Activated naive CD4-positive, alpha-beta T cell treated with anti-CD3 and anti-CD28 coated beads for 36 hours (primary cell): ENCODE measurements at regions not wholly inside any gene's neighbourhood (a gene's known extent, or its start where the extent isn't known, plus 50 kb on each side); places are given as distances from the start of the nearest gene placed in this dataset.

ENCODE experiments used
- CTCF ChIA-PET: fragments of 350-600 bp; sonication (Branson Sonifier 250); formaldehyde crosslinking; loops from one replicate; lab custom pipeline; 2021; ENCODE audit warnings: antibody characterized with exemption; lab: Charles Lee
- DNase-seq: peaks from one replicate; pipeline ENCODE4 v3.0.0-alpha.2; 2020
- H3K27ac Mint-ChIP-seq: one replicate; pipeline ENCODE4 v1.8.0; 2021; ENCODE audit warnings: mild to moderate bottlenecking, mixed read lengths
- H3K27me3 Mint-ChIP-seq: one replicate; pipeline ENCODE4 v1.8.0; 2021; ENCODE audit warnings: low read depth, mixed read lengths
- H3K36me3 Mint-ChIP-seq: one replicate; pipeline ENCODE4 v1.8.0; 2021; ENCODE audit warnings: low read depth, mixed read lengths
- H3K4me1 Mint-ChIP-seq: one replicate; pipeline ENCODE4 v1.8.0; 2021; ENCODE audit warnings: low read depth, mixed read lengths
- H3K4me3 Mint-ChIP-seq: one replicate; pipeline ENCODE4 v1.8.0; 2021; ENCODE audit warnings: mild to moderate bottlenecking, moderate library complexity, mixed read lengths
- H3K9me3 Mint-ChIP-seq: one replicate; pipeline ENCODE4 v1.8.0; 2021; ENCODE audit warnings: mixed read lengths
- intact Hi-C: fragments of 100-400 bp; cut with micrococcal nuclease; formaldehyde crosslinking; loops from one replicate; pipeline ENCODE4 v1.15.1; 2023

GRCh38 chr16:6946106-6946505, 386.5 kb upstream of the RBFOX1 start:
- DNase-seq = no peak
- no peaks in the 10 kb centered on the region for H3K36me3 Mint-ChIP-seq
- H3K27me3 Mint-ChIP-seq = no peaks in the 10 kb centered on the region
- H3K4me1 Mint-ChIP-seq = no peaks in the 10 kb centered on the region
- peaks cover 11% of the 10 kb centered on the region for H3K9me3 Mint-ChIP-seq
- no peak overlapping the region for H3K27ac Mint-ChIP-seq
- intact Hi-C loops = no loop called here
- CTCF ChIA-PET = no interaction called here
- H3K4me3 Mint-ChIP-seq = no peak overlapping the region

GRCh38 chr16:6940968-6941367, 391.7 kb upstream of the RBFOX1 start:
- DNase-seq = no peak
- H3K4me3 Mint-ChIP-seq = no peak overlapping the region
- no peaks in the 10 kb centered on the region for H3K4me1 Mint-ChIP-seq
- CTCF ChIA-PET = no interaction called here
- H3K27ac Mint-ChIP-seq = no peak overlapping the region
- no peaks in the 10 kb centered on the region for H3K27me3 Mint-ChIP-seq
- H3K36me3 Mint-ChIP-seq = no peaks in the 10 kb centered on the region
- intact Hi-C loops = no loop called here
- H3K9me3 Mint-ChIP-seq = peaks cover 14% of the 10 kb centered on the region

GRCh38 chr16:6937641-6938040, 395.0 kb upstream of the RBFOX1 start:
- DNase-seq = no peak
- intact Hi-C loops = no loop called here
- Mint-ChIP-seq H3K27ac (no peak overlapping the region), H3K27me3 (no peaks in the 10 kb centered on the region), H3K9me3 (peaks cover 12% of the 10 kb centered on the region), H3K4me3 (no peak overlapping the region), H3K4me1 (no peaks in the 10 kb centered on the region), H3K36me3 (no peaks in the 10 kb centered on the region)
- CTCF ChIA-PET = interaction anchor here (0.7 kb wide), 1 partner anchor 196 kb away, joined by 3 read pairs; no protein-coding TSS in a partner anchor

- Mint-ChIP-seq H3K9me3 (peaks cover 12% of the 10 kb centered on the region), H3K27me3 (no peaks in the 10 kb centered on the region), H3K4me3 (no peak overlapping the region), H3K36me3 (no peaks in the 10 kb centered on the region), H3K4me1 (no peaks in the 10 kb centered on the region), H3K27ac (no peak overlapping the region)
- CTCF ChIA-PET = no interaction called here
- no peak for DNase-seq
- intact Hi-C loops = no loop called here
Observed at GRCh38 chr16:6932871-6933385, 399.7 kb upstream of the RBFOX1 start.

- Mint-ChIP-seq H3K36me3 (no peaks in the 10 kb centered on the region), H3K9me3 (peaks cover 12% of the 10 kb centered on the region), H3K4me3 (no peak overlapping the region), H3K4me1 (no peaks in the 10 kb centered on the region), H3K27me3 (no peaks in the 10 kb centered on the region), H3K27ac (no peak overlapping the region)
- CTCF ChIA-PET = interaction anchor here (1.1 kb wide), 1 partner anchor 60 kb away, joined by 3 read pairs; no protein-coding TSS in a partner anchor
- intact Hi-C loops = no loop called here
- DNase-seq = no peak
Observed at GRCh38 chr16:6929868-6930267, 402.8 kb upstream of the RBFOX1 start.

GRCh38 chr16:6926762-6927161, 405.9 kb upstream of the RBFOX1 start:
- no peak overlapping the region for H3K4me3 Mint-ChIP-seq
- no peak for DNase-seq
- no peaks in the 10 kb centered on the region for H3K4me1 Mint-ChIP-seq
- peaks cover 10% of the 10 kb centered on the region for H3K9me3 Mint-ChIP-seq
- H3K27ac Mint-ChIP-seq = no peak overlapping the region
- intact Hi-C loops = no loop called here
- H3K36me3 Mint-ChIP-seq = no peaks in the 10 kb centered on the region
- CTCF ChIA-PET = no interaction called here
- no peaks in the 10 kb centered on the region for H3K27me3 Mint-ChIP-seq

GRCh38 chr16:6926341-6926740, 406.3 kb upstream of the RBFOX1 start:
- Mint-ChIP-seq H3K36me3 (no peaks in the 10 kb centered on the region), H3K27ac (no peak overlapping the region), H3K4me1 (no peaks in the 10 kb centered on the region), H3K27me3 (no peaks in the 10 kb centered on the region), H3K4me3 (no peak overlapping the region), H3K9me3 (peaks cover 10% of the 10 kb centered on the region)
- CTCF ChIA-PET = no interaction called here
- intact Hi-C loops = no loop called here
- no peak for DNase-seq

- H3K9me3 Mint-ChIP-seq = peaks cover 6% of the 10 kb centered on the region
- CTCF ChIA-PET = no interaction called here
- no peak overlapping the region for H3K27ac Mint-ChIP-seq
- no peak for DNase-seq
- H3K36me3 Mint-ChIP-seq = no peaks in the 10 kb centered on the region
- H3K27me3 Mint-ChIP-seq = no peaks in the 10 kb centered on the region
- H3K4me1 Mint-ChIP-seq = no peaks in the 10 kb centered on the region
- intact Hi-C loops = no loop called here
- H3K4me3 Mint-ChIP-seq = no peak overlapping the region
Observed at GRCh38 chr16:6918646-6919045, 414.0 kb upstream of the RBFOX1 start.

GRCh38 chr16:6916946-6917345, 415.7 kb upstream of the RBFOX1 start:
- no peaks in the 10 kb centered on the region for H3K4me1 Mint-ChIP-seq
- intact Hi-C loops = no loop called here
- H3K36me3 Mint-ChIP-seq = no peaks in the 10 kb centered on the region
- no peaks in the 10 kb centered on the region for H3K27me3 Mint-ChIP-seq
- H3K4me3 Mint-ChIP-seq = no peak overlapping the region
- no peak for DNase-seq
- H3K9me3 Mint-ChIP-seq = peaks cover 6% of the 10 kb centered on the region
- H3K27ac Mint-ChIP-seq = no peak overlapping the region
- CTCF ChIA-PET = no interaction called here

GRCh38 chr16:6913566-6913965, 419.1 kb upstream of the RBFOX1 start:
- no peak overlapping the region for H3K4me3 Mint-ChIP-seq

GRCh38 chr16:6910301-6910700, 422.3 kb upstream of the RBFOX1 start:
- Mint-ChIP-seq H3K4me3 (no peak overlapping the region), H3K4me1 (no peaks in the 10 kb centered on the region), H3K27ac (no peak overlapping the region), H3K27me3 (no peaks in the 10 kb centered on the region), H3K9me3 (peaks cover 6% of the 10 kb centered on the region), H3K36me3 (no peaks in the 10 kb centered on the region)
- intact Hi-C loops = no loop called here
- CTCF ChIA-PET = no interaction called here
- no peak for DNase-seq

More at GRCh38 chr16:6913566-6913965, 419.1 kb upstream of the RBFOX1 start:
- Mint-ChIP-seq H3K4me1 (no peaks in the 10 kb centered on the region), H3K36me3 (no peaks in the 10 kb centered on the region), H3K9me3 (peaks cover 8% of the 10 kb centered on the region), H3K27ac (no peak overlapping the region), H3K27me3 (no peaks in the 10 kb centered on the region)
- no peak for DNase-seq
- intact Hi-C loops = no loop called here
- CTCF ChIA-PET = no interaction called here

GRCh38 chr16:6905601-6906000, 427.0 kb upstream of the RBFOX1 start:
- Mint-ChIP-seq H3K36me3 (no peaks in the 10 kb centered on the region), H3K4me3 (no peak overlapping the region), H3K27me3 (no peaks in the 10 kb centered on the region), H3K4me1 (no peaks in the 10 kb centered on the region), H3K27ac (no peak overlapping the region), H3K9me3 (peaks cover 7% of the 10 kb centered on the region)
- no peak for DNase-seq
- intact Hi-C loops = no loop called here
- CTCF ChIA-PET = no interaction called here

GRCh38 chr16:6903671-6904070, 429.0 kb upstream of the RBFOX1 start:
- H3K9me3 Mint-ChIP-seq = peaks cover 9% of the 10 kb centered on the region
- DNase-seq = no peak
- no peaks in the 10 kb centered on the region for H3K27me3 Mint-ChIP-seq
- intact Hi-C loops = no loop called here
- CTCF ChIA-PET = no interaction called here
- no peak overlapping the region for H3K27ac Mint-ChIP-seq
- H3K36me3 Mint-ChIP-seq = no peaks in the 10 kb centered on the region
- no peaks in the 10 kb centered on the region for H3K4me1 Mint-ChIP-seq
- H3K4me3 Mint-ChIP-seq = no peak overlapping the region
